ENCODE measurements at regions not wholly inside any gene's neighbourhood (a gene's known extent, or its start where the extent isn't known, plus 50 kb on each side); places are given as distances from the start of the nearest gene placed in this dataset.
A peak's percentile ranks its signal among the peaks of the same experiment; 100 is the strongest.

DNA sequence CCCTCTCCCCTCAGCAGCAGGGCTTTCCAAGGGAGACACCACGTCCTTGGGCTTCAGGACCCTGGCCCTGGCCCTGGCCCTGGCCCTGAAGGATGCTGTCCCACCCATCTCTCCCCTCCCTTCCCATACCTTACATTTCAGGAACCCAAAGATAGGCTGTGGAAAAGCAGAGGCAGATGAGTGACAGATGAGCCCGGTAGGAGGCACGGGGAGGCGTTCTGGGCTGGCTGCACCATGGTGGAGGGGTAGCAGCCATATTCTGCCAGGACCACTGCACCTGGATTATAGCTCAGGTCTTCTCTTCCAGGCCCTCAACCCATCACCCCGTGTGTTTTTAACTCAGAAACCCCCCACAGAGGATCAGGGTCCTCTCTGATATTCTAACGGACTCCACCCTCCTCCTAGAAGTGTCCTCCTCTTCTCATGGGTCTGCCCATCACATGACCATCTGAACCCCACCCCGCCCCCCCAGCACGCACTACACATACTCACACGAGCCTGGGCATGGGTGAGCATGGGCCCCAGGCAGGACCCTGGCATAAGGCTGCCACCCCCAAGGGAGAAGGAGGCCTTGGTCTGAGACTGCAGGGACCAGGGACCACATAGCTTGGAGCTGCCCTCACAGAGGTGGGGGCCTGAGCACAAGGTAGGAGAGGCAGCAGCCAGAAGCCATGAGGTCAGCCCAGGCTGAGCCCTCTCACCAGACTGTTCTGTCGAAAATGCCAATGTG is 220.8 kb upstream of the CDH4 start:
- Histone ChIP-seq H3K36me3 (ENCODE audit: insufficient read depth, low read length) (no peaks in the 10 kb centered on the region), H3K9me3 (ENCODE audit: low read length) (no peaks in the 10 kb centered on the region), H3K4me1 (ENCODE audit: insufficient read depth, low read length) (no peaks in the 10 kb centered on the region), H3K4me3 (ENCODE audit: low read length) (no peak overlapping the region), H3K27ac (ENCODE audit: low read depth, low read length) (no peak overlapping the region), H3K27me3 (ENCODE audit: insufficient read depth, low read length, poor library complexity, severe bottlenecking) (no peaks in the 10 kb centered on the region)
- Mint-ChIP-seq H3K4me3 (peak overlapping the region in 1 of 7 donors; percentile 62), H3K9me3 (peaks cover 0 to 20% (median 5%) of the 10 kb centered on the region in 5 donors), H3K27me3 (peaks cover 0 to 5% of the 10 kb centered on the region in 2 donors), H3K4me1 (no peaks in the 10 kb centered on the region), H3K36me3 (no peaks in the 10 kb centered on the region), H3K27ac (no peak overlapping the region)
- DNase-seq: no peak
- POLR2A ChIA-PET: no interaction called here
- CTCF ChIA-PET: no interaction called here

DNA sequence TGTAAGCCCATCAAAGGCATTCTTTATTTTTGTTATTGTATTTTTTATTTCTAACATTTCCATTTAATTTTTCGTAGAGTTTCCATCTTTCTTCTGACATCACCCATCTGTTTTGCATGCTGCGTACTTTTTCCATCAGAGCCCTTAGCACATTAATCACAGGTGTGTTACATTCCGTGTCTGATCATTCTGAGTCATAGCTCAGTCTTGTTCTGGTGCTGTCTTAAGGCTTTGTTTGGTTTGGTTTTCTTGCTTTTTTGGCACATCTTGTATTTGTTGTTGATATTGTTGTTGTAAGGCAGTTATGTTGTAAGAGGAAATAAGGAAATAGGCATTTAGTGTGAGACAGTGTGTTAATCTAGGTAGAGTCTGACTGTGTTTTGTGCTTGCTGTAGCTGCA is 214.6 kb upstream of the CDH4 start:
- H3K4me3 Mint-ChIP-seq: no peak overlapping the region

GRCh38 chr20:61041481-61041880 is 210.6 kb upstream of the CDH4 start:
- Histone ChIP-seq H3K4me3 (ENCODE audit: low read length) (no peak overlapping the region), H3K4me1 (ENCODE audit: insufficient read depth, low read length) (no peaks in the 10 kb centered on the region), H3K27me3 (ENCODE audit: insufficient read depth, low read length, poor library complexity, severe bottlenecking) (no peaks in the 10 kb centered on the region), H3K36me3 (ENCODE audit: insufficient read depth, low read length) (no peaks in the 10 kb centered on the region), H3K27ac (ENCODE audit: low read depth, low read length) (no peak overlapping the region), H3K9me3 (ENCODE audit: low read length) (no peaks in the 10 kb centered on the region)
- CTCF ChIA-PET: no interaction called here
- POLR2A ChIA-PET: no interaction called here
- no peaks in the 10 kb centered on the region for H3K4me1 Mint-ChIP-seq
- H3K27me3 Mint-ChIP-seq: peaks cover 0 to 2% of the 10 kb centered on the region in 2 donors
- peaks cover 0 to 8% (median 1%) of the 10 kb centered on the region in 5 donors for H3K9me3 Mint-ChIP-seq
- H3K27ac Mint-ChIP-seq: no peak overlapping the region
- no peak for DNase-seq
- no peak overlapping the region for H3K4me3 Mint-ChIP-seq
- no peaks in the 10 kb centered on the region for H3K36me3 Mint-ChIP-seq

More for the DNA sequence above, 214.6 kb upstream of the CDH4 start:
- Mint-ChIP-seq H3K36me3 (no peaks in the 10 kb centered on the region), H3K4me1 (no peaks in the 10 kb centered on the region), H3K27ac (no peak overlapping the region), H3K9me3 (peaks cover 0 to 9% (median 2%) of the 10 kb centered on the region in 5 donors), H3K27me3 (peaks cover 0 to 2% of the 10 kb centered on the region in 2 donors)
- H3K36me3 ChIP-seq (ENCODE audit: insufficient read depth, low read length): no peaks in the 10 kb centered on the region
- H3K27ac ChIP-seq (ENCODE audit: low read depth, low read length): no peak overlapping the region
- H3K4me3 ChIP-seq (ENCODE audit: low read length): no peak overlapping the region
- no peaks in the 10 kb centered on the region for H3K4me1 ChIP-seq (ENCODE audit: insufficient read depth, low read length)
- no peaks in the 10 kb centered on the region for H3K9me3 ChIP-seq (ENCODE audit: low read length)
- POLR2A ChIA-PET: no interaction called here
- H3K27me3 ChIP-seq (ENCODE audit: insufficient read depth, low read length, poor library complexity, severe bottlenecking): no peaks in the 10 kb centered on the region
- DNase-seq: no peak
- CTCF ChIA-PET: no interaction called here

- DNase-seq: no peak
- Mint-ChIP-seq H3K27ac (no peak overlapping the region), H3K4me1 (no peaks in the 10 kb centered on the region), H3K27me3 (peaks cover 0 to 2% of the 10 kb centered on the region in 2 donors), H3K4me3 (no peak overlapping the region), H3K36me3 (no peaks in the 10 kb centered on the region), H3K9me3 (peaks cover 0 to 3% (median 0%) of the 10 kb centered on the region in 5 donors)
- Histone ChIP-seq H3K36me3 (ENCODE audit: insufficient read depth, low read length) (no peaks in the 10 kb centered on the region), H3K9me3 (ENCODE audit: low read length) (no peaks in the 10 kb centered on the region), H3K27me3 (ENCODE audit: insufficient read depth, low read length, poor library complexity, severe bottlenecking) (no peaks in the 10 kb centered on the region), H3K4me3 (ENCODE audit: low read length) (no peak overlapping the region), H3K4me1 (ENCODE audit: insufficient read depth, low read length) (no peaks in the 10 kb centered on the region), H3K27ac (ENCODE audit: low read depth, low read length) (no peak overlapping the region)
- POLR2A ChIA-PET: no interaction called here
- CTCF ChIA-PET: no interaction called here
These were observed 209.3 kb upstream of the CDH4 start for GRCh38 chr20:61042506-61043385.

DNA sequence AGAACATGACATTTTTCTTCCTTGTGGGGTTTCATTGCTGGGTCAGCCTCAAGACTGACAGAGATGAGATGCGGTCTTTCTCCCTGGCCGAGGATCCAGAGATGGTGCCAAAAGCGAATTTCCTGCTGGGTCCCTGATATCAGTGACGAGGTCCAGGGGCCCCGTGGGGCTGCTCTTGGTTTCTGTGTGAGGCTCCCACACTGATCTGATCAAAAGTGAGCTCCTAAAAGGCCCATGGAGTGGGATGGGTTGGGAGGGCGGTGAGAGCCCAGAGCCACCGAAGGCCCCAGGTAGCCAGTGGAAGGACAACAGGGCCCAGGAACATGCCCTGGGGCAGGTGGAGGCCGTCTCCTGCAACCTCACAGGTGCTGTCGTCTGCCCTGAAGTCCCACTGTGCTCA is 208.4 kb upstream of the CDH4 start:
- Mint-ChIP-seq H3K36me3 (no peaks in the 10 kb centered on the region), H3K27me3 (peaks cover 0 to 2% of the 10 kb centered on the region in 2 donors), H3K4me1 (no peaks in the 10 kb centered on the region), H3K27ac (no peak overlapping the region), H3K9me3 (peaks cover 0 to 3% (median 0%) of the 10 kb centered on the region in 5 donors), H3K4me3 (no peak overlapping the region)
- Histone ChIP-seq H3K36me3 (ENCODE audit: insufficient read depth, low read length) (no peaks in the 10 kb centered on the region), H3K4me1 (ENCODE audit: insufficient read depth, low read length) (no peaks in the 10 kb centered on the region), H3K27ac (ENCODE audit: low read depth, low read length) (no peak overlapping the region), H3K4me3 (ENCODE audit: low read length) (no peak overlapping the region), H3K27me3 (ENCODE audit: insufficient read depth, low read length, poor library complexity, severe bottlenecking) (no peaks in the 10 kb centered on the region), H3K9me3 (ENCODE audit: low read length) (no peaks in the 10 kb centered on the region)
- CTCF ChIA-PET: no interaction called here
- no peak for DNase-seq
- POLR2A ChIA-PET: no interaction called here

- DNase-seq: no peak
- no peak overlapping the region for H3K4me3 Mint-ChIP-seq
- no peaks in the 10 kb centered on the region for H3K36me3 Mint-ChIP-seq
- CTCF ChIA-PET: no interaction called here
- Histone ChIP-seq H3K27me3 (ENCODE audit: insufficient read depth, low read length, poor library complexity, severe bottlenecking) (no peaks in the 10 kb centered on the region), H3K27ac (ENCODE audit: low read depth, low read length) (no peak overlapping the region), H3K9me3 (ENCODE audit: low read length) (no peaks in the 10 kb centered on the region), H3K36me3 (ENCODE audit: insufficient read depth, low read length) (no peaks in the 10 kb centered on the region), H3K4me1 (ENCODE audit: insufficient read depth, low read length) (no peaks in the 10 kb centered on the region), H3K4me3 (ENCODE audit: low read length) (no peak overlapping the region)
- no peaks in the 10 kb centered on the region for H3K4me1 Mint-ChIP-seq
- no peak overlapping the region for H3K27ac Mint-ChIP-seq
- H3K9me3 Mint-ChIP-seq: peaks cover 0 to 3% (median 2%) of the 10 kb centered on the region in 5 donors
- POLR2A ChIA-PET: no interaction called here
- H3K27me3 Mint-ChIP-seq: peaks cover 0 to 2% of the 10 kb centered on the region in 2 donors
These were observed 207.6 kb upstream of the CDH4 start for GRCh38 chr20:61044499-61044898.

- Mint-ChIP-seq H3K27ac (no peak overlapping the region), H3K27me3 (peaks cover 0 to 2% of the 10 kb centered on the region in 2 donors), H3K4me3 (no peak overlapping the region), H3K4me1 (no peaks in the 10 kb centered on the region), H3K9me3 (peaks cover 0 to 3% (median 2%) of the 10 kb centered on the region in 5 donors), H3K36me3 (no peaks in the 10 kb centered on the region)
- H3K9me3 ChIP-seq (ENCODE audit: low read length): no peaks in the 10 kb centered on the region
- no peak overlapping the region for H3K27ac ChIP-seq (ENCODE audit: low read depth, low read length)
- H3K36me3 ChIP-seq (ENCODE audit: insufficient read depth, low read length): no peaks in the 10 kb centered on the region
- no peak for DNase-seq
- ChIA-PET POLR2A (no interaction called here), CTCF (no interaction called here)
- no peak overlapping the region for H3K4me3 ChIP-seq (ENCODE audit: low read length)
- no peaks in the 10 kb centered on the region for H3K4me1 ChIP-seq (ENCODE audit: insufficient read depth, low read length)
- H3K27me3 ChIP-seq (ENCODE audit: insufficient read depth, low read length, poor library complexity, severe bottlenecking): no peaks in the 10 kb centered on the region
These were observed 207.0 kb upstream of the CDH4 start for GRCh38 chr20:61045091-61045490.

GRCh38 chr20:61045876-61046585 is 206.0 kb upstream of the CDH4 start:
- Mint-ChIP-seq H3K27ac (no peak overlapping the region), H3K27me3 (peaks cover 0 to 2% of the 10 kb centered on the region in 2 donors), H3K4me1 (no peaks in the 10 kb centered on the region), H3K4me3 (no peak overlapping the region), H3K9me3 (peaks cover 0 to 3% (median 2%) of the 10 kb centered on the region in 5 donors), H3K36me3 (no peaks in the 10 kb centered on the region)
- no peaks in the 10 kb centered on the region for H3K36me3 ChIP-seq (ENCODE audit: insufficient read depth, low read length)
- H3K27me3 ChIP-seq (ENCODE audit: insufficient read depth, low read length, poor library complexity, severe bottlenecking): no peaks in the 10 kb centered on the region
- no peak overlapping the region for H3K27ac ChIP-seq (ENCODE audit: low read depth, low read length)
- ChIA-PET POLR2A (no interaction called here), CTCF (no interaction called here)
- H3K4me1 ChIP-seq (ENCODE audit: insufficient read depth, low read length): no peaks in the 10 kb centered on the region
- DNase-seq: no peak
- H3K9me3 ChIP-seq (ENCODE audit: low read length): no peaks in the 10 kb centered on the region
- no peak overlapping the region for H3K4me3 ChIP-seq (ENCODE audit: low read length)
